CD14-positive monocyte (primary cell): ENCODE measurements at regions not wholly inside any gene's neighbourhood (a gene's known extent, or its start where the extent isn't known, plus 50 kb on each side); places are given as distances from the start of the nearest gene placed in this dataset.

Experiments
- DNase-seq, 3 donors: peaks; one replicate each; pipeline ENCODE4 v3.0.0-alpha.2; 2011 to 2022
- H2AFZ ChIP-seq: 2 replicates; pipeline ENCODE4 v1.6.0; 2012; ENCODE audit warnings: mild to moderate bottlenecking, low read depth, low read length, inconsistent platforms; ENCODE audit not compliant: insufficient read depth, poor library complexity, severe bottlenecking
- H3K27ac ChIP-seq, 2 donors: 1 replicate in 1 of 2; 2 replicates in 1 of 2; pipeline ENCODE4 v1.5.1; 2012 to 2013; ENCODE audit warnings: low read length in 2 of 2, control low read depth in 1 of 2, inconsistent platforms in 1 of 2, low read depth in 1 of 2, mild to moderate bottlenecking in 1 of 2
- H3K27me3 ChIP-seq, 2 donors: one replicate each; pipeline versions ENCODE4 v1.6.0 to v1.6.1; 2011 to 2013; ENCODE audit warnings: low read length in 2 of 2; ENCODE audit not compliant: control insufficient read depth in 2 of 2, insufficient read depth in 2 of 2
- H3K36me3 ChIP-seq, 2 donors: replicated peaks in 1 of 2; 1 replicate in 1 of 2; 2 replicates in 1 of 2; pipeline versions ENCODE4 v1.5.1 to v1.6.1; 2012 to 2013; ENCODE audit warnings: low read length in 2 of 2, control low read depth in 1 of 2, inconsistent platforms in 1 of 2, mild to moderate bottlenecking in 1 of 2; ENCODE audit not compliant: insufficient read depth in 2 of 2, control insufficient read depth in 1 of 2
- H3K4me1 ChIP-seq, 2 donors: 1 replicate in 1 of 2; 2 replicates in 1 of 2; pipeline versions ENCODE4 v1.5.1 to v1.6.1; 2012 to 2013; ENCODE audit warnings: low read length in 2 of 2, control low read depth in 1 of 2, inconsistent platforms in 1 of 2, mild to moderate bottlenecking in 1 of 2, moderate library complexity in 1 of 2; ENCODE audit not compliant: insufficient read depth in 2 of 2, control insufficient read depth in 1 of 2
- H3K4me2 ChIP-seq: replicated peaks from 2 replicates; pipeline ENCODE3; 2012; ENCODE audit warnings: low read length, moderate library complexity, mild to moderate bottlenecking; ENCODE audit not compliant: poor library complexity, severe bottlenecking; ENCODE audit errors: extremely low read depth
- H3K4me3 ChIP-seq, 3 experiments: fragments of 200-600 bp in 1 of 3; sonication (generic) in 1 of 3; replicated peaks in 1 of 3; 1 replicate in 2 of 3; 2 replicates in 1 of 3; pipeline ENCODE4 v1.5.1; 2011 to 2013; ENCODE audit warnings: low read length in 3 of 3, mild to moderate bottlenecking in 3 of 3, control low read depth in 2 of 3, low read depth in 2 of 3, inconsistent platforms in 1 of 3, moderate library complexity in 1 of 3
- H3K79me2 ChIP-seq: 2 replicates; pipeline ENCODE4 v1.6.0; 2012; ENCODE audit warnings: mild to moderate bottlenecking, control low read depth, inconsistent platforms, low read length, moderate library complexity; ENCODE audit not compliant: insufficient read depth
- H3K9ac ChIP-seq: 2 replicates; pipeline ENCODE4 v1.6.0; 2017; ENCODE audit warnings: low read length, mild to moderate bottlenecking; ENCODE audit not compliant: insufficient read depth, poor library complexity, severe bottlenecking
- H3K9me3 ChIP-seq, 2 donors: replicated peaks in 1 of 2; 1 replicate in 1 of 2; 2 replicates in 1 of 2; pipeline versions ENCODE4 v1.5.1 to v1.6.1; 2012 to 2013; ENCODE audit warnings: low read length in 2 of 2, control low read depth in 1 of 2; ENCODE audit not compliant: control insufficient read depth in 1 of 2, insufficient read depth in 1 of 2
- H4K20me1 ChIP-seq: 2 replicates; pipeline ENCODE4 v1.6.0; 2012; ENCODE audit warnings: mild to moderate bottlenecking, low read length, control low read depth, moderate library complexity; ENCODE audit not compliant: insufficient read depth
- H3K27ac Mint-ChIP-seq, 7 donors: one replicate each; pipeline ENCODE4 v1.8.0; 2020; ENCODE audit warnings: mild to moderate bottlenecking in 7 of 7, mixed read lengths in 7 of 7, moderate library complexity in 6 of 7, inconsistent platforms in 2 of 7
- H3K27me3 Mint-ChIP-seq, 3 donors: one replicate each; pipeline ENCODE4 v1.8.0; 2021 to 2022; ENCODE audit warnings: low read depth in 3 of 3, mild to moderate bottlenecking in 3 of 3, mixed read lengths in 3 of 3, moderate library complexity in 3 of 3, inconsistent platforms in 1 of 3
- H3K36me3 Mint-ChIP-seq, 2 donors: one replicate each; pipeline ENCODE4 v1.8.0; 2020; ENCODE audit warnings: mixed read lengths in 2 of 2, inconsistent platforms in 1 of 2, mild to moderate bottlenecking in 1 of 2
- H3K4me1 Mint-ChIP-seq: one replicate; pipeline ENCODE4 v1.8.0; 2020; ENCODE audit warnings: mild to moderate bottlenecking, mixed read lengths
- H3K4me3 Mint-ChIP-seq, 2 donors: one replicate each; pipeline ENCODE4 v1.8.0; 2020; ENCODE audit warnings: mild to moderate bottlenecking in 2 of 2, mixed read lengths in 2 of 2, moderate library complexity in 1 of 2
- H3K9me3 Mint-ChIP-seq, 7 donors: one replicate each; pipeline ENCODE4 v1.8.0; 2020 to 2022; ENCODE audit warnings: mixed read lengths in 7 of 7, mild to moderate bottlenecking in 6 of 7, moderate library complexity in 6 of 7, inconsistent platforms in 2 of 7
- WGBS: methylation state at CpG from one replicate; pipeline ENCODE4 v1.1.5; 2013; ENCODE audit warnings: missing lambda C conversion rate; ENCODE audit not compliant: insufficient coverage; 5-methylcytosine and 5-hydroxymethylcytosine counted together
- intact Hi-C, 2 donors: fragments of 100-400 bp; cut with micrococcal nuclease; formaldehyde crosslinking; loops; one replicate each; pipeline versions ENCODE4 v1.15.0 to v1.15.1; 2023
- TF ChIP-seq, protein P1 (sequence below): fragments of 200-600 bp; IDR thresholded peaks from one replicate; pipeline ENCODE4 v1.8.0; 2022; ENCODE audit warnings: antibody characterized with exemption, mild to moderate bottlenecking

DNA sequence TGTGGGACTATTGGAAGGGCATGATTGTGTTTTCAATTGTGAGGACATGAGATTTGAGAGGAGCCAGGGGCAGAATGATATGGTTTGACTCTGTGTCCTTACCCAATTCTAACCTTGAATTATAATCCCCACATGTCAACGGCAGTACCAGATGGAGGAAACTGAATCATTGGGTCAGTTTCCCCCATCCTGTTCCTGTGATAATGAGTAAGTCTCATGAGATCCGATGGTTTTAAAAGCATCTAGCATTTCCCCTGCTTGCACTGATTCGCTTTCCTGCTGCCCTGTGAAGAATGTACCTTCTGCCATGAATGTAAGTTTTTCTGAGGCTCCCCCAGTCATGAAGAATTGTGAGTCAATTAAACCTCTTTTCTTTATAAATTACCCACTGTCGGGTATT, 1367.1 kb downstream of the XPNPEP1 start:
- Histone ChIP-seq H4K20me1 (no peaks in the 10 kb centered on the region), H3K9ac (no peak overlapping the region), H3K27ac (no peak overlapping the region), H3K9me3 (peaks cover 0 to 7% of the 10 kb centered on the region in 2 donors), H3K4me2 (no peak overlapping the region), H3K4me3 (no peak overlapping the region), H3K4me1 (no peaks in the 10 kb centered on the region), H3K27me3 (no peaks in the 10 kb centered on the region), H3K79me2 (no peaks in the 10 kb centered on the region), H3K36me3 (no peaks in the 10 kb centered on the region), H2AFZ (no peak overlapping the region)
- Mint-ChIP-seq H3K36me3 (no peaks in the 10 kb centered on the region), H3K27ac (peak overlapping the region in 1 of 7 donors; percentile 9), H3K9me3 (peaks cover 0 to 2% (median 0%) of the 10 kb centered on the region in 7 donors), H3K4me3 (no peak overlapping the region), H3K27me3 (peaks cover 0 to 2% (median 0%) of the 10 kb centered on the region in 3 donors), H3K4me1 (no peaks in the 10 kb centered on the region)
- TF ChIP-seq, protein P1, sequence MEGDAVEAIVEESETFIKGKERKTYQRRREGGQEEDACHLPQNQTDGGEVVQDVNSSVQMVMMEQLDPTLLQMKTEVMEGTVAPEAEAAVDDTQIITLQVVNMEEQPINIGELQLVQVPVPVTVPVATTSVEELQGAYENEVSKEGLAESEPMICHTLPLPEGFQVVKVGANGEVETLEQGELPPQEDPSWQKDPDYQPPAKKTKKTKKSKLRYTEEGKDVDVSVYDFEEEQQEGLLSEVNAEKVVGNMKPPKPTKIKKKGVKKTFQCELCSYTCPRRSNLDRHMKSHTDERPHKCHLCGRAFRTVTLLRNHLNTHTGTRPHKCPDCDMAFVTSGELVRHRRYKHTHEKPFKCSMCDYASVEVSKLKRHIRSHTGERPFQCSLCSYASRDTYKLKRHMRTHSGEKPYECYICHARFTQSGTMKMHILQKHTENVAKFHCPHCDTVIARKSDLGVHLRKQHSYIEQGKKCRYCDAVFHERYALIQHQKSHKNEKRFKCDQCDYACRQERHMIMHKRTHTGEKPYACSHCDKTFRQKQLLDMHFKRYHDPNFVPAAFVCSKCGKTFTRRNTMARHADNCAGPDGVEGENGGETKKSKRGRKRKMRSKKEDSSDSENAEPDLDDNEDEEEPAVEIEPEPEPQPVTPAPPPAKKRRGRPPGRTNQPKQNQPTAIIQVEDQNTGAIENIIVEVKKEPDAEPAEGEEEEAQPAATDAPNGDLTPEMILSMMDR: no peak
- DNase-seq: no peak
- intact Hi-C loops: no loop called here
- no CpG with 5 or more reads among the region's 4 CpGs for WGBS

DNA sequence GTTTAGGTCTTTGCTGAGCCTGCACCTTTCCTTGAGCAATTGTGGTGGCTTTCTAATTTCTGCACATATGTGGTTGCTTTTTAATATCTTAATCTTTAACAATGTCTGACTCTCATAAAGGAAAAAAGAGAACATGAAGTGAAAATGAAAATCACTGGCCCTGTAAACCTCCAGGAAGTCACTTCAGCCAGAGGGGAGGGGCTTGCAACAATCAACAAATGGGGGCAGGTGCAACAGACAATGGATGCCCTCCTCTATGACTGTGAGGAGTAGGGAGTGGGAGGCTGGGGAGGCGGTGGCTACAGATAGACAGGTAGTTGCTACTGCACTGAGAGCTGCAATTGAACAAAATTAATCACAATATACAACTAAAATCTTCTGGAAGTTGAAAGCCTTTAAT, 1377.4 kb downstream of the XPNPEP1 start:
- H3K9ac ChIP-seq: no peak overlapping the region
- H3K27ac ChIP-seq: no peak overlapping the region
- H3K4me3 ChIP-seq: no peak overlapping the region
- H2AFZ ChIP-seq: no peak overlapping the region
- no peaks in the 10 kb centered on the region for H3K27me3 Mint-ChIP-seq
- DNase-seq: no peak
- no peaks in the 10 kb centered on the region for H3K36me3 ChIP-seq
- TF ChIP-seq, protein P1: no peak
- H3K4me3 Mint-ChIP-seq: no peak overlapping the region
- no CpG with 5 or more reads among the region's 1 CpG for WGBS
- no peaks in the 10 kb centered on the region for H3K9me3 Mint-ChIP-seq
- no peaks in the 10 kb centered on the region for H3K4me1 ChIP-seq
- H3K9me3 ChIP-seq: no peaks in the 10 kb centered on the region
- no peaks in the 10 kb centered on the region for H3K36me3 Mint-ChIP-seq
- H3K4me1 Mint-ChIP-seq: peaks cover 4% of the 10 kb centered on the region
- H3K27me3 ChIP-seq: no peaks in the 10 kb centered on the region
- H3K27ac Mint-ChIP-seq: peak overlapping the region in 1 of 7 donors; percentile 43
- no peaks in the 10 kb centered on the region for H4K20me1 ChIP-seq
- H3K4me2 ChIP-seq: no peak overlapping the region
- intact Hi-C loops: loop anchor here in 1 of 2 donors (10.0 kb wide), 1 partner anchor 1841 kb away; no protein-coding TSS in a partner anchor
- no peaks in the 10 kb centered on the region for H3K79me2 ChIP-seq
